ENCODE measurements at regions not wholly inside any gene's neighbourhood (a gene's known extent, or its start where the extent isn't known, plus 50 kb on each side); places are given as distances from the start of the nearest gene placed in this dataset.

- 61% methylated on average over 3 of the region's 3 CpGs for WGBS
- DNase-seq (ENCODE audit: extremely low spot score) = no peak
Observed at GRCh38 chr2:155157065-155157464, 458.6 kb downstream of the KCNJ3 start.

GRCh38 chr2:155151945-155152344, 453.4 kb downstream of the KCNJ3 start:
- no peak for DNase-seq (ENCODE audit: extremely low spot score)
- Histone ChIP-seq H3K4me1 (ENCODE audit: insufficient read depth) (no peaks in the 10 kb centered on the region), H3K36me3 (ENCODE audit: insufficient read depth) (no peaks in the 10 kb centered on the region), H3K27ac (ENCODE audit: low read depth) (no peak overlapping the region), H3K4me3 (ENCODE audit: low read depth, low read length) (no peak overlapping the region)
- WGBS = 92% methylated on average over 2 of the region's 2 CpGs

More at GRCh38 chr2:155157065-155157464, 458.6 kb downstream of the KCNJ3 start:
- no peaks in the 10 kb centered on the region for H3K36me3 ChIP-seq (ENCODE audit: insufficient read depth)
- no peak overlapping the region for H3K4me3 ChIP-seq (ENCODE audit: low read depth, low read length)
- no peaks in the 10 kb centered on the region for H3K4me1 ChIP-seq (ENCODE audit: insufficient read depth)
- no peak overlapping the region for H3K27ac ChIP-seq (ENCODE audit: low read depth)

GRCh38 chr2:155151472-155151871, 453.0 kb downstream of the KCNJ3 start:
- H3K4me3 ChIP-seq (ENCODE audit: low read depth, low read length) = no peak overlapping the region
- DNase-seq (ENCODE audit: extremely low spot score) = no peak
- no peaks in the 10 kb centered on the region for H3K36me3 ChIP-seq (ENCODE audit: insufficient read depth)
- H3K27ac ChIP-seq (ENCODE audit: low read depth) = no peak overlapping the region
- no peaks in the 10 kb centered on the region for H3K4me1 ChIP-seq (ENCODE audit: insufficient read depth)

GRCh38 chr2:155145758-155146229, 447.3 kb downstream of the KCNJ3 start:
- H3K27ac ChIP-seq (ENCODE audit: low read depth) = no peak overlapping the region
- H3K4me1 ChIP-seq (ENCODE audit: insufficient read depth) = no peaks in the 10 kb centered on the region
- WGBS = 40% methylated on average over 3 of the region's 3 CpGs
- no peak overlapping the region for H3K4me3 ChIP-seq (ENCODE audit: low read depth, low read length)
- H3K36me3 ChIP-seq (ENCODE audit: insufficient read depth) = no peaks in the 10 kb centered on the region
- DNase-seq (ENCODE audit: extremely low spot score) = no peak

- no peak for DNase-seq (ENCODE audit: extremely low spot score)
- Histone ChIP-seq H3K4me1 (ENCODE audit: insufficient read depth) (no peaks in the 10 kb centered on the region), H3K27ac (ENCODE audit: low read depth) (no peak overlapping the region), H3K4me3 (ENCODE audit: low read depth, low read length) (no peak overlapping the region), H3K36me3 (ENCODE audit: insufficient read depth) (no peaks in the 10 kb centered on the region)
- WGBS = 81% methylated on average over 3 of the region's 3 CpGs
Observed at GRCh38 chr2:155141418-155141817, 442.9 kb downstream of the KCNJ3 start.

GRCh38 chr2:155125585-155126230, 427.2 kb downstream of the KCNJ3 start:
- H3K4me3 ChIP-seq (ENCODE audit: low read depth, low read length) = no peak overlapping the region
- no peaks in the 10 kb centered on the region for H3K4me1 ChIP-seq (ENCODE audit: insufficient read depth)
- H3K27ac ChIP-seq (ENCODE audit: low read depth) = no peak overlapping the region
- no peak for DNase-seq (ENCODE audit: extremely low spot score)
- WGBS = 78% methylated on average over 5 of the region's 5 CpGs
- H3K36me3 ChIP-seq (ENCODE audit: insufficient read depth) = no peaks in the 10 kb centered on the region

GRCh38 chr2:155115846-155116245, 417.4 kb downstream of the KCNJ3 start:
- H3K4me1 ChIP-seq (ENCODE audit: insufficient read depth) = no peaks in the 10 kb centered on the region
- H3K36me3 ChIP-seq (ENCODE audit: insufficient read depth) = no peaks in the 10 kb centered on the region
- H3K27ac ChIP-seq (ENCODE audit: low read depth) = no peak overlapping the region
- H3K4me3 ChIP-seq (ENCODE audit: low read depth, low read length) = no peak overlapping the region
- DNase-seq (ENCODE audit: extremely low spot score) = no peak
- 84% methylated on average over 1 of the region's 1 CpG for WGBS

- no peak for DNase-seq (ENCODE audit: extremely low spot score)
- no peaks in the 10 kb centered on the region for H3K4me1 ChIP-seq (ENCODE audit: insufficient read depth)
- WGBS = 75% methylated on average over 1 of the region's 1 CpG
Observed at GRCh38 chr2:155111070-155111469, 412.6 kb downstream of the KCNJ3 start.

GRCh38 chr2:155109527-155109926, 411.0 kb downstream of the KCNJ3 start:
- H3K27ac ChIP-seq (ENCODE audit: low read depth) = no peak overlapping the region
- 85% methylated on average over 1 of the region's 1 CpG for WGBS
- no peak for DNase-seq (ENCODE audit: extremely low spot score)
- H3K4me3 ChIP-seq (ENCODE audit: low read depth, low read length) = no peak overlapping the region
- no peaks in the 10 kb centered on the region for H3K4me1 ChIP-seq (ENCODE audit: insufficient read depth)
- no peaks in the 10 kb centered on the region for H3K36me3 ChIP-seq (ENCODE audit: insufficient read depth)

More at GRCh38 chr2:155111070-155111469, 412.6 kb downstream of the KCNJ3 start:
- H3K27ac ChIP-seq (ENCODE audit: low read depth) = no peak overlapping the region
- no peaks in the 10 kb centered on the region for H3K36me3 ChIP-seq (ENCODE audit: insufficient read depth)
- H3K4me3 ChIP-seq (ENCODE audit: low read depth, low read length) = no peak overlapping the region

GRCh38 chr2:155100261-155100660, 401.8 kb downstream of the KCNJ3 start:
- no peak overlapping the region for H3K4me3 ChIP-seq (ENCODE audit: low read depth, low read length)
- DNase-seq (ENCODE audit: extremely low spot score) = no peak
- no peaks in the 10 kb centered on the region for H3K36me3 ChIP-seq (ENCODE audit: insufficient read depth)
- 74% methylated on average over 2 of the region's 2 CpGs for WGBS
- H3K4me1 ChIP-seq (ENCODE audit: insufficient read depth) = no peaks in the 10 kb centered on the region
- H3K27ac ChIP-seq (ENCODE audit: low read depth) = no peak overlapping the region

GRCh38 chr2:155099784-155100183, 401.3 kb downstream of the KCNJ3 start:
- DNase-seq (ENCODE audit: extremely low spot score) = no peak
- H3K4me1 ChIP-seq (ENCODE audit: insufficient read depth) = no peaks in the 10 kb centered on the region
- H3K27ac ChIP-seq (ENCODE audit: low read depth) = no peak overlapping the region
- WGBS = 46% methylated on average over 1 of the region's 1 CpG
- no peaks in the 10 kb centered on the region for H3K36me3 ChIP-seq (ENCODE audit: insufficient read depth)
- no peak overlapping the region for H3K4me3 ChIP-seq (ENCODE audit: low read depth, low read length)

GRCh38 chr2:155095613-155096012, 397.1 kb downstream of the KCNJ3 start:
- 84% methylated on average over 1 of the region's 1 CpG for WGBS
- no peaks in the 10 kb centered on the region for H3K4me1 ChIP-seq (ENCODE audit: insufficient read depth)
- DNase-seq (ENCODE audit: extremely low spot score) = no peak
- no peak overlapping the region for H3K27ac ChIP-seq (ENCODE audit: low read depth)
- H3K36me3 ChIP-seq (ENCODE audit: insufficient read depth) = no peaks in the 10 kb centered on the region
- no peak overlapping the region for H3K4me3 ChIP-seq (ENCODE audit: low read depth, low read length)

GRCh38 chr2:155080373-155080772, 381.9 kb downstream of the KCNJ3 start:
- no peak for DNase-seq (ENCODE audit: extremely low spot score)
- H3K4me3 ChIP-seq (ENCODE audit: low read depth, low read length) = no peak overlapping the region
- 52% methylated on average over 2 of the region's 2 CpGs for WGBS
- H3K27ac ChIP-seq (ENCODE audit: low read depth) = no peak overlapping the region
- no peaks in the 10 kb centered on the region for H3K36me3 ChIP-seq (ENCODE audit: insufficient read depth)
- H3K4me1 ChIP-seq (ENCODE audit: insufficient read depth) = no peaks in the 10 kb centered on the region

GRCh38 chr2:155070489-155070888, 372.0 kb downstream of the KCNJ3 start:
- Histone ChIP-seq H3K27ac (ENCODE audit: low read depth) (no peak overlapping the region), H3K4me1 (ENCODE audit: insufficient read depth) (no peaks in the 10 kb centered on the region), H3K36me3 (ENCODE audit: insufficient read depth) (no peaks in the 10 kb centered on the region), H3K4me3 (ENCODE audit: low read depth, low read length) (no peak overlapping the region)
- WGBS = 67% methylated on average over 1 of the region's 1 CpG
- no peak for DNase-seq (ENCODE audit: extremely low spot score)

GRCh38 chr2:155062922-155063258, 364.4 kb downstream of the KCNJ3 start:
- no peak overlapping the region for H3K4me3 ChIP-seq (ENCODE audit: low read depth, low read length)

More at GRCh38 chr2:155062922-155063258, 364.4 kb downstream of the KCNJ3 start:
- DNase-seq (ENCODE audit: extremely low spot score) = no peak
- Histone ChIP-seq H3K36me3 (ENCODE audit: insufficient read depth) (no peaks in the 10 kb centered on the region), H3K4me1 (ENCODE audit: insufficient read depth) (no peaks in the 10 kb centered on the region), H3K27ac (ENCODE audit: low read depth) (no peak overlapping the region)
- WGBS = 91% methylated on average over 1 of the region's 1 CpG
